ENCODE measurements at regions not wholly inside any gene's neighbourhood (a gene's known extent, or its start where the extent isn't known, plus 50 kb on each side); places are given as distances from the start of the nearest gene placed in this dataset.

DNA sequence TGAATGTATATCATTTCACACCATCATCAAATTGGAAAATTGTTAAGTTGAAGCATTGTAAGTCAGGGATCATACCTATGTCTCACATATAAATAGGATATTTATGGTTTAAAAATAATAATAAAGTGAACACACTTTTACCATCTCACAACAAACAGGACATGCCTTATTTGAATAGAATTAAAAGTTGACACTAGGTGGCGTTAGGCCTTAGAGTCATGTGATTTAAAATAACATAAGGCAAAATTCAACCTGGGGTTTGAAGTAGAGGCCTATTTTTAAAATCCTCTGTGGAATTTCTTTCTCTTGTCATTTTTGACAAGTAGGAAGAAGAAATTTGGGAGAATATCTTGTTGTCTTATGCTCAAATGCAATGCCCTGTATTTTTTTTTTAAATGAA, 184.7 kb upstream of the PCDH15 start:
- TF ChIP-seq ZNF8 (CRISPR knock-in tag; IDR thresholded peaks at IDR 0.05) (no peak), OSR1 (CRISPR knock-in tag; IDR thresholded peaks at IDR 0.05) (no peak)
